ENCODE measurements at regions not wholly inside any gene's neighbourhood (a gene's known extent, or its start where the extent isn't known, plus 50 kb on each side); places are given as distances from the start of the nearest gene placed in this dataset.

DNA sequence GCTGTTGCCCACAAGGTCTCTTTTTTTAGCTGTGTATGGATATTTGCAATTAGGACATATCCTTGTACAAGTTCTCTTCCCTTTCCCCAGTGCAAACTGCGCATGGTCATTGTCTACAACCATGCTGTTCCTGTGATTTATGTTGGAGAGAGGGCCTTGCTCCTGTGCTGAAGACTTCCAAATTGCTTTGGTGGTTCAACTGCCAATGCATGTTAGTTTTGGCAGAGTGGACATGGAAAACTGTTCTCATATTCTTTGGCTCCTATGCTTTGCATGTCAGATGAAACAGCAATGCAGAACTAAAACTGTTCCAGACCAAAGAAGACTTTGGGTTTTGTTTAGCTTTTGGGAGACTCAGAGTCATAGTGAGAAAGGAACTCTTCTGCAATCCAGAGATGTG lies 148.8 kb upstream of the EDNRA start:
- no peak for FAIRE-seq
- TF ChIP-seq, protein P1, sequence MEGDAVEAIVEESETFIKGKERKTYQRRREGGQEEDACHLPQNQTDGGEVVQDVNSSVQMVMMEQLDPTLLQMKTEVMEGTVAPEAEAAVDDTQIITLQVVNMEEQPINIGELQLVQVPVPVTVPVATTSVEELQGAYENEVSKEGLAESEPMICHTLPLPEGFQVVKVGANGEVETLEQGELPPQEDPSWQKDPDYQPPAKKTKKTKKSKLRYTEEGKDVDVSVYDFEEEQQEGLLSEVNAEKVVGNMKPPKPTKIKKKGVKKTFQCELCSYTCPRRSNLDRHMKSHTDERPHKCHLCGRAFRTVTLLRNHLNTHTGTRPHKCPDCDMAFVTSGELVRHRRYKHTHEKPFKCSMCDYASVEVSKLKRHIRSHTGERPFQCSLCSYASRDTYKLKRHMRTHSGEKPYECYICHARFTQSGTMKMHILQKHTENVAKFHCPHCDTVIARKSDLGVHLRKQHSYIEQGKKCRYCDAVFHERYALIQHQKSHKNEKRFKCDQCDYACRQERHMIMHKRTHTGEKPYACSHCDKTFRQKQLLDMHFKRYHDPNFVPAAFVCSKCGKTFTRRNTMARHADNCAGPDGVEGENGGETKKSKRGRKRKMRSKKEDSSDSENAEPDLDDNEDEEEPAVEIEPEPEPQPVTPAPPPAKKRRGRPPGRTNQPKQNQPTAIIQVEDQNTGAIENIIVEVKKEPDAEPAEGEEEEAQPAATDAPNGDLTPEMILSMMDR (optimal IDR thresholded peaks at IDR 0.05 in 1 of 3, IDR thresholded peaks at IDR 0.05 in 1 of 3, conservative IDR thresholded peaks at IDR 0.05 in 1 of 3; ENCODE audit: extremely low read depth in 1 of 3, insufficient read depth in 2 of 3, low read length in 3 of 3) = no peak
- TF ChIP-seq EZH2 (IDR thresholded peaks at IDR 0.05; ENCODE audit: low read length) = no peak
- Histone ChIP-seq H3K4me2 (ENCODE audit: control insufficient read depth, extremely low read depth, insufficient read depth, low read depth, low read length) (no peak overlapping the region), H3K4me3 (ENCODE audit: control insufficient read depth in 2 of 3, extremely low read depth in 1 of 3, insufficient read depth in 2 of 3, low read depth in 1 of 3, low read length in 3 of 3) (no peak overlapping the region), H3K9me1 (ENCODE audit: control insufficient read depth, extremely low read depth, insufficient read depth, low read length) (no peaks in the 10 kb centered on the region), H2AFZ (ENCODE audit: control insufficient read depth, low read length) (no peak overlapping the region), H3K9ac (ENCODE audit: control insufficient read depth, extremely low read depth, insufficient read depth, low read length) (no peak overlapping the region), H3K27me3 (ENCODE audit: control insufficient read depth, extremely low read depth, insufficient read depth, low read length) (no peaks in the 10 kb centered on the region), H3K79me2 (ENCODE audit: control insufficient read depth, insufficient read depth, low read length) (no peaks in the 10 kb centered on the region), H4K20me1 (ENCODE audit: control insufficient read depth, extremely low read depth, insufficient read depth, low read length) (no peaks in the 10 kb centered on the region), H3K36me3 (ENCODE audit: control insufficient read depth in 2 of 2, extremely low read depth in 1 of 2, insufficient read depth in 2 of 2, low read length in 2 of 2) (no peaks in the 10 kb centered on the region), H3K27ac (ENCODE audit: control insufficient read depth, insufficient read depth, low read length) (no peak overlapping the region), H3K9me3 (ENCODE audit: control insufficient read depth, low read depth, low read length) (no peaks in the 10 kb centered on the region), H3K4me1 (ENCODE audit: control insufficient read depth, extremely low read depth, insufficient read depth, low read length) (peaks cover 6% of the 10 kb centered on the region)
- DNase-seq (ENCODE audit: low read depth, low spot score) = no peak
- dilution Hi-C loops (cut with MboI; ENCODE audit: extremely low pct_ligation_motif_present, low sequenced_read_pairs) = no loop called here

DNA sequence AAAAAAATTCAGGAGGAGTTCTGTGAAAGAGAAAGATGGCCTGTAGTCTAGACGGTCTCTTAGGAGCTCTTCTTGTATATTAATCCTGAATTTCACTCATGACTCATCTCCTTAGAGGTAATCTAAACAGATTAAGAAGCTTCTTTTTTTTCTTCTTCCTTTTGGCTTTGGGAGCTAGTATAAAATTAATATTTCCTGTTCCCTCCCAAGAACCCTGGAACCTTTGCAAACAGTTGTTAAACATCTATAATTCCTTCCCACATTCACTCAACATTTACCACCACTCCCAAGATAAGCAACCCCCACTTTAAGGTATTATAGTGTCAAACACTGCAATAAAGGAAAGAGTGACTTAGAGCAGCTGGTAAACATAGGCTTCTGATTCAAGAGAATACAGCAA lies 146.4 kb upstream of the EDNRA start:
- no peaks in the 10 kb centered on the region for H4K20me1 ChIP-seq (ENCODE audit: control insufficient read depth, extremely low read depth, insufficient read depth, low read length)
- DNase-seq (ENCODE audit: low read depth, low spot score) = no peak
- no peak overlapping the region for H3K9ac ChIP-seq (ENCODE audit: control insufficient read depth, extremely low read depth, insufficient read depth, low read length)
- no peaks in the 10 kb centered on the region for H3K9me3 ChIP-seq (ENCODE audit: control insufficient read depth, low read depth, low read length)
- no peaks in the 10 kb centered on the region for H3K79me2 ChIP-seq (ENCODE audit: control insufficient read depth, insufficient read depth, low read length)
- H3K9me1 ChIP-seq (ENCODE audit: control insufficient read depth, extremely low read depth, insufficient read depth, low read length) = no peaks in the 10 kb centered on the region
- H3K36me3 ChIP-seq (ENCODE audit: control insufficient read depth in 2 of 2, extremely low read depth in 1 of 2, insufficient read depth in 2 of 2, low read length in 2 of 2) = no peaks in the 10 kb centered on the region
- H3K27me3 ChIP-seq (ENCODE audit: control insufficient read depth, extremely low read depth, insufficient read depth, low read length) = no peaks in the 10 kb centered on the region
- TF ChIP-seq, protein P1 (optimal IDR thresholded peaks at IDR 0.05 in 1 of 3, IDR thresholded peaks at IDR 0.05 in 1 of 3, conservative IDR thresholded peaks at IDR 0.05 in 1 of 3; ENCODE audit: extremely low read depth in 1 of 3, insufficient read depth in 2 of 3, low read length in 3 of 3) = no peak
- no peak for TF ChIP-seq EZH2 (IDR thresholded peaks at IDR 0.05; ENCODE audit: low read length)
- no peak overlapping the region for H2AFZ ChIP-seq (ENCODE audit: control insufficient read depth, low read length)
- no peak overlapping the region for H3K4me3 ChIP-seq (ENCODE audit: control insufficient read depth in 2 of 3, extremely low read depth in 1 of 3, insufficient read depth in 2 of 3, low read depth in 1 of 3, low read length in 3 of 3)
- no peak for FAIRE-seq
- no peak overlapping the region for H3K27ac ChIP-seq (ENCODE audit: control insufficient read depth, insufficient read depth, low read length)
- dilution Hi-C loops (cut with MboI; ENCODE audit: extremely low pct_ligation_motif_present, low sequenced_read_pairs) = no loop called here
- peaks cover 6% of the 10 kb centered on the region for H3K4me1 ChIP-seq (ENCODE audit: control insufficient read depth, extremely low read depth, insufficient read depth, low read length)
- no peak overlapping the region for H3K4me2 ChIP-seq (ENCODE audit: control insufficient read depth, extremely low read depth, insufficient read depth, low read depth, low read length)
